HEK293T (cell line): ENCODE measurements at regions not wholly inside any gene's neighbourhood (a gene's known extent, or its start where the extent isn't known, plus 50 kb on each side); places are given as distances from the start of the nearest gene placed in this dataset.

ENCODE experiments used
- CTBP1 ChIP-seq: fragments of 450-650 bp; IDR thresholded peaks from 2 replicates; pipeline ENCODE4 v1.6.1; 2016; ENCODE audit warnings: borderline replicate concordance
- FOXA1 ChIP-seq: fragments of 450-650 bp; IDR thresholded peaks from 2 replicates; pipeline ENCODE4 v1.6.1; 2016; ENCODE audit warnings: mild to moderate bottlenecking
- FOXK2 ChIP-seq: fragments of 450-650 bp; IDR thresholded peaks from 2 replicates; pipeline ENCODE4 v1.6.1; 2016; ENCODE audit warnings: mild to moderate bottlenecking
- FOXM1 ChIP-seq: fragments of 450-650 bp; IDR thresholded peaks from 2 replicates; pipeline ENCODE4 v1.6.1; 2017; ENCODE audit warnings: mild to moderate bottlenecking, borderline replicate concordance
- LEF1 ChIP-seq: fragments of 450-650 bp; IDR thresholded peaks from 2 replicates; pipeline ENCODE4 v1.6.1; 2017; ENCODE audit warnings: mild to moderate bottlenecking, borderline replicate concordance
- SP1 ChIP-seq: fragments of 450-650 bp; IDR thresholded peaks from 2 replicates; pipeline ENCODE4 v1.6.1; 2017
- SUZ12 ChIP-seq: fragments of 450-650 bp; IDR thresholded peaks from 2 replicates; pipeline ENCODE4 v1.6.1; 2016; ENCODE audit warnings: mild to moderate bottlenecking
- ZNF384 ChIP-seq: fragments of 450-650 bp; IDR thresholded peaks from 2 replicates; pipeline ENCODE4 v1.6.1; 2016

DNA sequence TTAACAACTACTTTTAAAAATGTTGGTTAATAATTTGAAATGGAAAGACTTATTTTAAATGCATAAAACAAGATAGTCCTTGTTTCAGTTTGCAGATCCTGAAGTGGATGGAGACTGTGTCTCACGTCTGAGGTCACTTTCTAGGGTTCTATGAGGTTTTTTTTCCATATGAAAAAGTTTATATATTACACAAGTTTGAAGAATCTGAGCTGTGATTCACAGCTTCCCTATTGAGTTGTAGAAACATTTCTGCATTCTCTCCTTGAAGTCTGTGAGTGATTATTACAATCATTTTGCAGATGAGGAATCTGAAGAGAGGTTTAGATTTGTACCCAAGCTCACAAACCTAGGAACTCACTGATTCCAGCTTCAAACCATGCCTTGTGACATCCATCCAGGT, 442.5 kb upstream of the KLF4 start:
- no peak for TF ChIP-seq FOXK2
- no peak for TF ChIP-seq FOXA1
- no peak for TF ChIP-seq SP1
- no peak for TF ChIP-seq SUZ12
- TF ChIP-seq ZNF384: no peak
- TF ChIP-seq FOXM1: no peak
- no peak for TF ChIP-seq LEF1
- TF ChIP-seq CTBP1: no peak
